Neuron (in vitro differentiated cells): ENCODE measurements at regions not wholly inside any gene's neighbourhood (a gene's known extent, or its start where the extent isn't known, plus 50 kb on each side); places are given as distances from the start of the nearest gene placed in this dataset.

ENCODE experiments used
- H2AFZ ChIP-seq: one replicate; pipeline ENCODE4 v1.6.1; 2013; ENCODE audit warnings: low read depth, mild to moderate bottlenecking, inconsistent platforms, low read length, moderate library complexity
- H3K27me3 ChIP-seq: one replicate; pipeline ENCODE4 v1.6.1; 2013; ENCODE audit warnings: low read length; ENCODE audit not compliant: insufficient read depth
- H3K36me3 ChIP-seq: one replicate; pipeline ENCODE4 v1.6.1; 2013; ENCODE audit warnings: low read length; ENCODE audit not compliant: insufficient read depth
- H3K4me1 ChIP-seq: one replicate; pipeline ENCODE4 v1.6.1; 2013; ENCODE audit warnings: low read length; ENCODE audit not compliant: insufficient read depth
- H3K4me3 ChIP-seq: 2 replicates; pipeline ENCODE4 v1.5.1; 2013; ENCODE audit warnings: mild to moderate bottlenecking, low read length, moderate library complexity
- H3K9me3 ChIP-seq: one replicate; pipeline ENCODE4 v1.6.1; 2013; ENCODE audit warnings: low read length

GRCh38 chr4:27128443-27128842 lies 267.8 kb downstream of the STIM2 start:
- Histone ChIP-seq H3K36me3 (no peaks in the 10 kb centered on the region), H3K4me1 (peaks cover 13% of the 10 kb centered on the region), H3K27me3 (no peaks in the 10 kb centered on the region), H2AFZ (no peak overlapping the region), H3K4me3 (no peak overlapping the region), H3K9me3 (no peaks in the 10 kb centered on the region)

GRCh38 chr4:27129871-27130366 lies 269.3 kb downstream of the STIM2 start:
- H3K4me3 ChIP-seq: no peak overlapping the region
- peaks cover 4% of the 10 kb centered on the region for H3K4me1 ChIP-seq
- no peaks in the 10 kb centered on the region for H3K27me3 ChIP-seq
- no peak overlapping the region for H2AFZ ChIP-seq
- no peaks in the 10 kb centered on the region for H3K36me3 ChIP-seq
- H3K9me3 ChIP-seq: peaks cover 2% of the 10 kb centered on the region

DNA sequence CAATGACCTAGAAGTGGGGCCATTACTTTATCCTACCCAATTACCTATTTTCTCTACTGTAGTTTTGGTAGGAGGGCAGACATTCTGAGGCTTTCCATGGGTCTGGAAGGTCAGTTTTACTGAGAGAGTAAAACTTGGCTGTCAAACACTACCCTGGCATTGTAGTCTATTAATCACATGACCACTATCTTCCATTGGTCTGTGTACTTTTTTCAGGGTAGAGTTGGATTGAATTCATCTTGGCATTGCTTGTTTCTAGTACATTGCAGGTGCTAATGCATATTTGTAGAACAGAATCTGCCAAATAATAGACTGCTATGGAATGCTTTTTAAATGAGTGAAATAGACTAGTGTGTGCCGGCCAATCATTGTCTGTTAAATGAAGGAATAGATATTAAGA lies 271.9 kb downstream of the STIM2 start:
- Histone ChIP-seq H3K4me1 (peaks cover 11% of the 10 kb centered on the region), H2AFZ (no peak overlapping the region), H3K27me3 (no peaks in the 10 kb centered on the region), H3K4me3 (no peak overlapping the region), H3K36me3 (no peaks in the 10 kb centered on the region), H3K9me3 (peaks cover 2% of the 10 kb centered on the region)

GRCh38 chr4:27140486-27140885 lies 279.8 kb downstream of the STIM2 start:
- Histone ChIP-seq H2AFZ (no peak overlapping the region), H3K36me3 (no peaks in the 10 kb centered on the region), H3K27me3 (no peaks in the 10 kb centered on the region), H3K4me3 (no peak overlapping the region), H3K4me1 (peaks cover 10% of the 10 kb centered on the region), H3K9me3 (no peaks in the 10 kb centered on the region)

GRCh38 chr4:27141530-27141929 lies 280.9 kb downstream of the STIM2 start:
- H3K4me3 ChIP-seq: no peak overlapping the region
- no peaks in the 10 kb centered on the region for H3K36me3 ChIP-seq
- peaks cover 10% of the 10 kb centered on the region for H3K4me1 ChIP-seq
- no peaks in the 10 kb centered on the region for H3K9me3 ChIP-seq
- no peaks in the 10 kb centered on the region for H3K27me3 ChIP-seq
- H2AFZ ChIP-seq: no peak overlapping the region

DNA sequence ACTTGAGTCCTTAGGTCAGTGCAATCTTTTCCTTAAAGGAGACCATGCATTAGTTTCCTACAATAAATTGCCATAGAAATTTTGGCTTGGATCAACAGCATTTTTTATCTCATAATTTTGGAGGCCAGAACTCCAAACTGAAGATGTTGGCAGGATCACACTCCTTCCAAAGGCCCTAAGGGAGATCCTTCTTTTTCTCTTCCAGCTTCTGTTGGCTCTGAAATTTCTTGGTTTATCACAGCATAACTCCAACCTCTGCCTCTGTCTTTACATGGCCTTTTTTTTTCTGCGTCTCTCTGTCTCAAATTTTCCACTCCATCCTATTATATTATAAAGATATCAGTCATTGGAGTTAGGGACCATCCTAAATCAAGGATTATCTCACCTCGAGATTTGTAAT lies 282.2 kb downstream of the STIM2 start:
- peaks cover under 1% of the 10 kb centered on the region for H3K4me1 ChIP-seq
- H3K36me3 ChIP-seq: no peaks in the 10 kb centered on the region
- H3K9me3 ChIP-seq: no peaks in the 10 kb centered on the region
- H3K27me3 ChIP-seq: no peaks in the 10 kb centered on the region
- no peak overlapping the region for H2AFZ ChIP-seq
- H3K4me3 ChIP-seq: no peak overlapping the region

GRCh38 chr4:27145597-27145996 lies 285.0 kb downstream of the STIM2 start:
- Histone ChIP-seq H3K27me3 (no peaks in the 10 kb centered on the region), H3K4me3 (no peak overlapping the region)

DNA sequence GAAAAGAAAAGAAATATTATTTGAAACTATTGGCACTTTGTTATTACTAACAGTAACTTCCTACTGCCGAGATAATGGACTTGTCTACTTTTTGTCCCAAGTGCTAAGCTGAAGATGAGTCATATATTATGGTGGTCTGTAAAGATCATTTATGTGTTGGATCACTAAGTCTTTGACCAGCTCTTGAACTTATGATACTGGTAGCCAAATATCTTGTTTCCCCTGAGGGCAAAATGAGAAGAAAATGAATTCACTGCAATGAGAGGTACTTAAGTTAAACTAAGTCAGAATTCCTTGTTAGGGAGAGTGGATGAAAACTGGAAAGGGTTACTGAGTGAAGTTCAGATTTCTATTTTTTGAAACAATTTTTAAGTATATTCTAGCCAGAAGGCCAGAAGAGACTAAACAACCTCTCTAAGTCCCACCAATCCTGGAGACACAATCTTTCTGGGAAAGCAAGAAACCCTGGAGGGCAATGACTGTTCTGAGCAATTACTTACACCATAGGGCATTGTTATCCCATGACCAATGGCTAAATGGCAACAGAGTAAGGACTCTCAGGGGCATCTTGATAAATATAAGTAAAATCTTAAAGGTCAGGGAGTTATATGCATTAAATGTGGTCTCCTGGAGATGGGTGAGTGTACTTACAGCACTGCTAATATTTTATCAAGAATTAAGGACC lies 287.7 kb downstream of the STIM2 start:
- Histone ChIP-seq H3K36me3 (no peaks in the 10 kb centered on the region), H2AFZ (no peak overlapping the region), H3K27me3 (no peaks in the 10 kb centered on the region), H3K9me3 (no peaks in the 10 kb centered on the region), H3K4me1 (no peaks in the 10 kb centered on the region), H3K4me3 (no peak overlapping the region)

More at GRCh38 chr4:27145597-27145996, 285.0 kb downstream of the STIM2 start:
- Histone ChIP-seq H3K36me3 (no peaks in the 10 kb centered on the region), H3K9me3 (no peaks in the 10 kb centered on the region), H3K4me1 (no peaks in the 10 kb centered on the region), H2AFZ (no peak overlapping the region)

- H3K9me3 ChIP-seq: no peaks in the 10 kb centered on the region
- H3K27me3 ChIP-seq: no peaks in the 10 kb centered on the region
- H3K4me1 ChIP-seq: no peaks in the 10 kb centered on the region
- H3K36me3 ChIP-seq: no peaks in the 10 kb centered on the region
- no peak overlapping the region for H3K4me3 ChIP-seq
- H2AFZ ChIP-seq: no peak overlapping the region
Observed at GRCh38 chr4:27149541-27150212, 289.0 kb downstream of the STIM2 start.

GRCh38 chr4:27152703-27153102 lies 292.1 kb downstream of the STIM2 start:
- Histone ChIP-seq H3K36me3 (no peaks in the 10 kb centered on the region), H3K9me3 (no peaks in the 10 kb centered on the region), H3K4me1 (no peaks in the 10 kb centered on the region), H3K4me3 (no peak overlapping the region), H2AFZ (no peak overlapping the region), H3K27me3 (no peaks in the 10 kb centered on the region)

GRCh38 chr4:27154706-27155105 lies 294.1 kb downstream of the STIM2 start:
- Histone ChIP-seq H3K36me3 (no peaks in the 10 kb centered on the region), H2AFZ (no peak overlapping the region), H3K9me3 (no peaks in the 10 kb centered on the region), H3K4me1 (no peaks in the 10 kb centered on the region), H3K27me3 (no peaks in the 10 kb centered on the region), H3K4me3 (no peak overlapping the region)

DNA sequence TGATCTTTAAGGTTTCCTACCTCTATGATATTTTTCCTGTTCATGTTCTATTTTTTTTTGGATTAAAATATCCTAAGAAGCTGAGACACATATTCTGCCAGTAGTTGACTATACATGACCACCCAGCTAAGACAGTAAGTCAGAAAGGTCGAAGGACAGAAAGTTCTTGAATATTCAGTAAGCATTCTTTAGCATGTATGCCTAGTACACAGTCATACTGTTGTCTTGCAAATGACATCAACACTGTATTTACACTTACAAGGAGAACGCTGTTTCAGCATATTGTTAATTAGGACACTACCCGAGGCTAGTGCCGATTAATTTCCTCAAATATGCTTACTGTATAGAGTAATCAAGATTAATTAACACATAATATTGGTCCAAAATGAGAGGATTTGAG lies 300.6 kb downstream of the STIM2 start:
- no peak overlapping the region for H3K4me3 ChIP-seq
- no peaks in the 10 kb centered on the region for H3K27me3 ChIP-seq
- H3K36me3 ChIP-seq: no peaks in the 10 kb centered on the region
- no peak overlapping the region for H2AFZ ChIP-seq
- no peaks in the 10 kb centered on the region for H3K9me3 ChIP-seq
- no peaks in the 10 kb centered on the region for H3K4me1 ChIP-seq

DNA sequence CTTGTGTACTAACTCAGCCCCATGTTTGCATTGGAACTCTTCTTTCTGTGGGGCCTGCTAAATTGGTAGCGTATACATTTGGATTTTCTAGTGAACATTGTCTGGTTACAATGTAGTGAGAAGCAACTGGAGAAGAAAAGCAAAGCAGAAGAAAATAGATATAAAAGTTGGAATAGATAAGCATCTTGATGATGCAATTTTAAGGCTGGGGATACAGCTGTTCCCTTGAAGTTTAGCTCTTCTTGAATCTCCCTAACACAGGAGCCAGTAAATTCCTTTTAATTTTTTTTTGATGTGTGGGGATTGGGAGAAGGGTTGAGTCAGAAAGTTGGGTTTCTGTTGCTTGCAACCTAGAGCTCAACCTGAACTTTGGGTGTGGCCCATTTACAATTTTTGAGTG lies 308.1 kb downstream of the STIM2 start:
- H2AFZ ChIP-seq: no peak overlapping the region
- no peaks in the 10 kb centered on the region for H3K27me3 ChIP-seq
- no peak overlapping the region for H3K4me3 ChIP-seq
- no peaks in the 10 kb centered on the region for H3K4me1 ChIP-seq
- H3K36me3 ChIP-seq: no peaks in the 10 kb centered on the region
- no peaks in the 10 kb centered on the region for H3K9me3 ChIP-seq
